Uterus (tissue), 3 donors: ENCODE measurements at regions not wholly inside any gene's neighbourhood (a gene's known extent, or its start where the extent isn't known, plus 50 kb on each side); places are given as distances from the start of the nearest gene placed in this dataset.

Experiments used
- DNase-seq, 2 donors: peaks; one replicate each; pipeline ENCODE4 v3.0.0-alpha.2; 2019 to 2020
- H3K27ac ChIP-seq, 2 donors: fragments of 200-600 bp; sonication (generic); 1 replicate in 1 of 2; 2 replicates in 1 of 2; pipeline ENCODE4 v1.5.1; 2016 to 2018
- H3K27me3 ChIP-seq, 2 donors: fragments of 200-600 bp; sonication (generic); one replicate each; pipeline ENCODE4 v1.5.1; 2018 to 2019; ENCODE audit warnings: control low read depth in 1 of 2
- H3K36me3 ChIP-seq, 2 donors: fragments of 200-600 bp; sonication (generic); one replicate each; pipeline ENCODE4 v1.5.1; 2019; ENCODE audit warnings: control low read depth in 1 of 2
- H3K4me1 ChIP-seq, 2 donors: fragments of 200-600 bp; sonication (generic); one replicate each; pipeline ENCODE4 v1.5.1; 2018 to 2019; ENCODE audit warnings: control low read depth in 1 of 2
- H3K4me3 ChIP-seq, 2 donors: fragments of 200-600 bp; sonication (generic); 1 replicate in 1 of 2; 2 replicates in 1 of 2; pipeline ENCODE4 v1.5.1; 2018 to 2019; ENCODE audit warnings: mild to moderate bottlenecking in 1 of 2
- H3K9me3 ChIP-seq, 2 donors: fragments of 200-600 bp; sonication (generic); one replicate each; pipeline ENCODE4 v1.5.1; 2019; ENCODE audit warnings: control low read depth in 1 of 2
- POLR2A ChIP-seq, 2 donors: fragments of 450-650 bp; IDR thresholded peaks; one replicate each; pipeline ENCODE4 v1.6.1; 2016; ENCODE audit warnings: antibody characterized with exemption in 2 of 2, mild to moderate bottlenecking in 1 of 2, moderate library complexity in 1 of 2
- intact Hi-C: fragments of 100-400 bp; cut with DNase I; formaldehyde crosslinking; loops from one replicate; pipeline ENCODE4 v1.15.1; 2023; ENCODE audit warnings: low total_unique reads
- TF ChIP-seq, protein P1 (sequence below), 4 experiments: fragments of 200-600 bp in 2 of 4; fragments of 450-650 bp in 2 of 4; sonication (generic) in 2 of 4; IDR thresholded peaks; one replicate each; pipeline ENCODE4 v1.5.1; 2016 to 2019; ENCODE audit warnings: antibody characterized with exemption in 4 of 4, mild to moderate bottlenecking in 2 of 4, moderate library complexity in 1 of 4
- donor health status: DM: yes; HTN: yes; CAD: no.

GRCh38 chr6:22147921-22148776 is 148.7 kb downstream of the PRL start:
- no peak overlapping the region for H3K4me3 ChIP-seq
- H3K9me3 ChIP-seq = no peaks in the 10 kb centered on the region
- intact Hi-C loops = no loop called here
- no peaks in the 10 kb centered on the region for H3K4me1 ChIP-seq
- no peaks in the 10 kb centered on the region for H3K27me3 ChIP-seq
- DNase-seq = no peak
- TF ChIP-seq POLR2A (IDR thresholded peaks at IDR 0.05) = no peak
- TF ChIP-seq, protein P1, sequence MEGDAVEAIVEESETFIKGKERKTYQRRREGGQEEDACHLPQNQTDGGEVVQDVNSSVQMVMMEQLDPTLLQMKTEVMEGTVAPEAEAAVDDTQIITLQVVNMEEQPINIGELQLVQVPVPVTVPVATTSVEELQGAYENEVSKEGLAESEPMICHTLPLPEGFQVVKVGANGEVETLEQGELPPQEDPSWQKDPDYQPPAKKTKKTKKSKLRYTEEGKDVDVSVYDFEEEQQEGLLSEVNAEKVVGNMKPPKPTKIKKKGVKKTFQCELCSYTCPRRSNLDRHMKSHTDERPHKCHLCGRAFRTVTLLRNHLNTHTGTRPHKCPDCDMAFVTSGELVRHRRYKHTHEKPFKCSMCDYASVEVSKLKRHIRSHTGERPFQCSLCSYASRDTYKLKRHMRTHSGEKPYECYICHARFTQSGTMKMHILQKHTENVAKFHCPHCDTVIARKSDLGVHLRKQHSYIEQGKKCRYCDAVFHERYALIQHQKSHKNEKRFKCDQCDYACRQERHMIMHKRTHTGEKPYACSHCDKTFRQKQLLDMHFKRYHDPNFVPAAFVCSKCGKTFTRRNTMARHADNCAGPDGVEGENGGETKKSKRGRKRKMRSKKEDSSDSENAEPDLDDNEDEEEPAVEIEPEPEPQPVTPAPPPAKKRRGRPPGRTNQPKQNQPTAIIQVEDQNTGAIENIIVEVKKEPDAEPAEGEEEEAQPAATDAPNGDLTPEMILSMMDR (IDR thresholded peaks at IDR 0.05) = no peak
- H3K27ac ChIP-seq = peak overlapping the region in 1 of 2 donors; percentile 59
- no peaks in the 10 kb centered on the region for H3K36me3 ChIP-seq

DNA sequence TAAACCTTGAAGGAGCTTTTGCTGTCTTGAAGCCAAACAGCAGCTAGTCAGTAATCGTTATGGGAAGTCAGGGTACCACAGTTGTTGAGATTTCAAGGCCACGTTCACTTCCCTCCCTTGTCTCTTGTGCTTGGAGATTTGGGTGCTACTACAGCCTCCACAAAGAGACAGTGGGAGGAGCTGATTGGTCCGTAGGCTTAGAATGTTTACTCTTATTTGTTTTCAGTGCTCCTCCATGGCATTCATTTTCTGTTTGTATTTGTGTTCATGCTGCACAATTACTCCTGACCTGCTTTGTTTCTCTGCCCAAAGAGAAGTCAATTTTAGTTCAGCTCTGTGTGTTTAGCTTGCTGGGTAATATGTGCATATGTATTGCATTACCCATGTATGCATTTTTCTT is 147.7 kb downstream of the PRL start:
- no peaks in the 10 kb centered on the region for H3K4me1 ChIP-seq
- intact Hi-C loops = no loop called here
- peak overlapping the region in 1 of 2 donors; percentile 59 for H3K27ac ChIP-seq
- H3K9me3 ChIP-seq = no peaks in the 10 kb centered on the region
- no peaks in the 10 kb centered on the region for H3K27me3 ChIP-seq
- no peak for DNase-seq
- no peaks in the 10 kb centered on the region for H3K36me3 ChIP-seq
- TF ChIP-seq, protein P1 (IDR thresholded peaks at IDR 0.05) = no peak
- no peak for TF ChIP-seq POLR2A (IDR thresholded peaks at IDR 0.05)
- no peak overlapping the region for H3K4me3 ChIP-seq

- no peak for DNase-seq
- intact Hi-C loops = no loop called here
- H3K27ac ChIP-seq = peak overlapping the region in 1 of 2 donors; percentile 59
Measured at GRCh38 chr6:22149501-22150367, 147.1 kb downstream of the PRL start.

GRCh38 chr6:22150368-22151035 is 146.3 kb downstream of the PRL start:
- H3K27me3 ChIP-seq = no peaks in the 10 kb centered on the region
- no peaks in the 10 kb centered on the region for H3K9me3 ChIP-seq
- TF ChIP-seq POLR2A (IDR thresholded peaks at IDR 0.05) = no peak
- TF ChIP-seq, protein P1 (IDR thresholded peaks at IDR 0.05) = no peak
- H3K4me1 ChIP-seq = no peaks in the 10 kb centered on the region
- no peaks in the 10 kb centered on the region for H3K36me3 ChIP-seq
- H3K27ac ChIP-seq = peak overlapping the region in 1 of 2 donors; percentile 59
- DNase-seq = no peak
- H3K4me3 ChIP-seq = no peak overlapping the region
- intact Hi-C loops = no loop called here

More at GRCh38 chr6:22149501-22150367, 147.1 kb downstream of the PRL start:
- Histone ChIP-seq H3K36me3 (no peaks in the 10 kb centered on the region), H3K4me1 (no peaks in the 10 kb centered on the region), H3K4me3 (no peak overlapping the region), H3K27me3 (no peaks in the 10 kb centered on the region), H3K9me3 (no peaks in the 10 kb centered on the region)
- TF ChIP-seq, protein P1 (IDR thresholded peaks at IDR 0.05) = no peak
